Activated B cell treated with CpG ODN at 0.5 μM for 24 hours (primary cell): ENCODE measurements at regions not wholly inside any gene's neighbourhood (a gene's known extent, or its start where the extent isn't known, plus 50 kb on each side); places are given as distances from the start of the nearest gene placed in this dataset.

ENCODE experiments used
- ATAC-seq: fragments of 200-7000 bp; cut with Tn5 transposase; one replicate; pipeline ENCODE4 v1.10.0; 2021; ENCODE audit warnings: low read depth, mild to moderate bottlenecking, moderate library complexity
- CTCF ChIA-PET: fragments of 350-600 bp; sonication (Branson Sonifier 250); formaldehyde crosslinking; loops from one replicate; lab custom pipeline; 2021; ENCODE audit warnings: antibody characterized with exemption; lab: Charles Lee
- POLR2A ChIA-PET: fragments of 350-600 bp; sonication (Branson Sonifier 250); formaldehyde crosslinking; loops from one replicate; lab custom pipeline; 2021; ENCODE audit warnings: antibody characterized with exemption; lab: Charles Lee
- DNase-seq: peaks from one replicate; pipeline ENCODE4 v3.0.0; 2022
- H3K27ac Mint-ChIP-seq: one replicate; pipeline ENCODE4 v1.8.0; 2020; ENCODE audit warnings: mixed read lengths
- H3K27me3 Mint-ChIP-seq: one replicate; pipeline ENCODE4 v1.8.0; 2021; ENCODE audit warnings: mixed read lengths
- H3K36me3 Mint-ChIP-seq: one replicate; pipeline ENCODE4 v1.8.0; 2021; ENCODE audit warnings: low read depth, mixed read lengths
- H3K4me1 Mint-ChIP-seq: one replicate; pipeline ENCODE4 v1.8.0; 2021; ENCODE audit warnings: mixed read lengths
- H3K4me3 Mint-ChIP-seq: one replicate; pipeline ENCODE4 v1.8.0; 2020; ENCODE audit warnings: mild to moderate bottlenecking, mixed read lengths
- H3K9me3 Mint-ChIP-seq: one replicate; pipeline ENCODE4 v1.8.0; 2020; ENCODE audit warnings: mixed read lengths
- CTCF ChIP-seq: fragments of 200-600 bp; IDR thresholded peaks from one replicate; pipeline ENCODE4 v1.8.0; 2022; ENCODE audit warnings: antibody characterized with exemption, mild to moderate bottlenecking
- intact Hi-C: fragments of 100-400 bp; cut with micrococcal nuclease; formaldehyde crosslinking; loops from one replicate; pipeline ENCODE4 v1.15.1; 2024

DNA sequence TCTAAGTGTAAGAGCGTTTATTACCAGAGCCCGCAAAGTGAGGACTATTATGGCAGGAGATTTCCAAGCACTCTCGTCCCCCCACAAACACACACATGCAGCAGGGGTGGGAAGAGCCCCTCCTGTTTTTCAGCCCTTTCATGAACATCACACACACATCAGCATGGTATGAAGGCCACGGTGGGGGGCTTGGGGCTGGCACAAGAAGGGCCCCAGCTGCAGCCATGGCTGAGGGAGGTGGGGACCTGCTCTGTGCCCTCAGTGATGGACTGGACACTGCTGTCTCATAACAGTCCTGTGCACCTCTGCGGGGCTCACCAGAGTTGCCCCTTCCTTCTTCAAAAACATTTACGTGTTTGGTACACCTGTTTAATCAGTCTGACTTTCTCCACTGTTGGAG lies 650.7 kb downstream of the BRD1 start:
- DNase-seq = no peak
- no peak overlapping the region for H3K27ac Mint-ChIP-seq
- no peak for TF ChIP-seq CTCF
- peaks cover 3% of the 10 kb centered on the region for H3K9me3 Mint-ChIP-seq
- no peak for ATAC-seq
- ChIA-PET POLR2A (no interaction called here), CTCF (no interaction called here)
- intact Hi-C loops = no loop called here
- H3K4me1 Mint-ChIP-seq = no peaks in the 10 kb centered on the region
- no peak overlapping the region for H3K4me3 Mint-ChIP-seq
- no peaks in the 10 kb centered on the region for H3K36me3 Mint-ChIP-seq
- peaks cover 2% of the 10 kb centered on the region for H3K27me3 Mint-ChIP-seq

- no peaks in the 10 kb centered on the region for H3K36me3 Mint-ChIP-seq
- ATAC-seq (no peak), DNase-seq (no peak)
- H3K27me3 Mint-ChIP-seq = no peaks in the 10 kb centered on the region
- CTCF ChIA-PET = no interaction called here
- POLR2A ChIA-PET = no interaction called here
- H3K27ac Mint-ChIP-seq = no peak overlapping the region
- no peaks in the 10 kb centered on the region for H3K4me1 Mint-ChIP-seq
- TF ChIP-seq CTCF = no peak
- intact Hi-C loops = no loop called here
- no peak overlapping the region for H3K4me3 Mint-ChIP-seq
- peaks cover 8% of the 10 kb centered on the region for H3K9me3 Mint-ChIP-seq
Measured at GRCh38 chr22:49170053-49170452, 657.6 kb downstream of the BRD1 start.

GRCh38 chr22:49169074-49169744 lies 658.5 kb downstream of the BRD1 start:
- peaks cover 8% of the 10 kb centered on the region for H3K9me3 Mint-ChIP-seq
- ATAC-seq (no peak), DNase-seq (no peak)
- no peaks in the 10 kb centered on the region for H3K4me1 Mint-ChIP-seq
- no peaks in the 10 kb centered on the region for H3K36me3 Mint-ChIP-seq
- no peaks in the 10 kb centered on the region for H3K27me3 Mint-ChIP-seq
- no peak overlapping the region for H3K27ac Mint-ChIP-seq
- ChIA-PET POLR2A (no interaction called here), CTCF (no interaction called here)
- intact Hi-C loops = no loop called here
- H3K4me3 Mint-ChIP-seq = no peak overlapping the region
- no peak for TF ChIP-seq CTCF

DNA sequence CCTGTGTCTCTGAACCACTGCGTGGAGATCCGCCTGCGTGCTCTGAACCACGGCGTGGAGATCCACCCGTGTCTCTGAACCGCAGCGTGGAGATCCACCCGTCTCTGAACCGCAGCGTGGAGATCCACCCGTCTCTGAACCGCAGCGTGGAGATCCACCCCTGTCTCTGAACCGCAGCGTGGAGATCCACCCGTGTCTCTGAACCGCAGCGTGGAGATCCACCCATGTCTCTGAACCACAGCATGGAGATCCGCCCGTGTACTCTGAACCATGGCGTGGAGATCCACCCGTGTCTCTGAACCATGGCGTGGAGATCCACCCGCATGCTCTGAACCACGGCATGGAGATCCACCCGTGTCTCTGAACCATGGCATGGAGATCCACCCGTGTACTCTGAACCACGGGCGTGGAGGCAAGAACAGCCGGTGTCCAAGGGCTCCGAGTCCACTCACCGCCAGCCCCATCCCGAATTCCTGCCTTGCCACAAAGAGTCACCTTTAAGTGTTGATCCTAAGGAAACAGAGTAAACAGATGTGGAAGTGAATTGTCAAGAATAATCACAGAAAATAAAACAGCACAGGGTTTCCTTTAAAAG lies 659.4 kb downstream of the BRD1 start:
- ChIA-PET CTCF (no interaction called here), POLR2A (no interaction called here)
- Mint-ChIP-seq H3K9me3 (peaks cover 8% of the 10 kb centered on the region), H3K36me3 (no peaks in the 10 kb centered on the region), H3K4me3 (no peak overlapping the region), H3K4me1 (no peaks in the 10 kb centered on the region), H3K27me3 (no peaks in the 10 kb centered on the region), H3K27ac (no peak overlapping the region)
- intact Hi-C loops = no loop called here
- DNase-seq (no peak), ATAC-seq (no peak)
- no peak for TF ChIP-seq CTCF

- DNase-seq = no peak
- no peak for TF ChIP-seq CTCF
- ChIA-PET POLR2A (no interaction called here), CTCF (no interaction called here)
- no peak overlapping the region for H3K27ac Mint-ChIP-seq
- peaks cover 5% of the 10 kb centered on the region for H3K9me3 Mint-ChIP-seq
- no peaks in the 10 kb centered on the region for H3K36me3 Mint-ChIP-seq
- no peaks in the 10 kb centered on the region for H3K27me3 Mint-ChIP-seq
- ATAC-seq = no peak
- H3K4me1 Mint-ChIP-seq = no peaks in the 10 kb centered on the region
- no peak overlapping the region for H3K4me3 Mint-ChIP-seq
- intact Hi-C loops = no loop called here
Measured at GRCh38 chr22:49166746-49167145, 660.9 kb downstream of the BRD1 start.
